ENCODE measurements at regions not wholly inside any gene's neighbourhood (a gene's known extent, or its start where the extent isn't known, plus 50 kb on each side); places are given as distances from the start of the nearest gene placed in this dataset.

DNA sequence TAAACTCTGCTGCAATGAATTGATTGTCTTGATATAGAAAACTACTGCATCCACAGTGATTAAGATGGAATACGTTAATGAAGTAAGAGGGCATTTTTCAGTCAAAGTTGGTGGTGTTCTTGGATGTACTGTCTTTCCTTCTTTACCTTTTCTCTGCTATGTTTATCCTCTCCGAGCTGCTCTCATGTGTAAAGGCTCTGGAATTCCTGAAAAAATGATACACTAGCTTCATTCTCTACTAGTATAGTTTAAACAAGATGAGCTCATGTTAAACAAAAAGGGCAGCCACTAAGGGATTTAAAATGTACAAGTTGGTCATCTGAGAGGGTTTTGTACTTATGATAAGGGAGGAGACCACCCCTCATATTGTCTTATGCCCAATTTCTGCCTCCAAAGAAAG, 504.6 kb upstream of the NECTIN3 start:
- Mint-ChIP-seq H3K9me3 (peaks cover 11% of the 10 kb centered on the region), H3K4me1 (no peaks in the 10 kb centered on the region)
- H3K9ac ChIP-seq (ENCODE audit: extremely low read depth, low read length, poor library complexity, severe bottlenecking) = no peak overlapping the region

DNA sequence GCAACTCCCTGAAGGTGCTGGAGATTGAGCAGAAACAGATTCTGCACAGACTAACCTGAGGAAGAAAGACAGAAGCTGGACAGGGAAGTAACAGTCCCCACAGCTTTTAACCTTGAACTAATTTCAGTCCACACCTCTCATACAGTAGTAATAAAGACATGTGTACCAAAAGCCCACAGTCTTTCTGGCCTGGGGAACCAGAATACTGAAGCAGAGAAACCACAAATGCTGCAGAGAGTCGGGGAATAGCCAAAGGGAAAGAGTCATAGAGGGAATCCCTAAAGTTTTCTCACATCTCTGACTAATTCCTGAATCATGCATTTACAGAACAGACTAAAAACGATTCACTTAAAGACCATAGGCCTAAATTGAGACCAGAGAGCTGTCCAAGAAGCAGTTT, 503.4 kb upstream of the NECTIN3 start:
- no peak overlapping the region for H3K4me3 ChIP-seq (ENCODE audit: low read length)
- Mint-ChIP-seq H3K36me3 (ENCODE audit: low read depth) (peaks cover 1% of the 10 kb centered on the region), H3K4me3 (no peak overlapping the region), H3K27ac (no peak overlapping the region), H3K9me3 (peaks cover 9% of the 10 kb centered on the region), H3K4me1 (no peaks in the 10 kb centered on the region), H3K27me3 (ENCODE audit: insufficient read depth) (no peaks in the 10 kb centered on the region)
- TF ChIP-seq, protein P1, sequence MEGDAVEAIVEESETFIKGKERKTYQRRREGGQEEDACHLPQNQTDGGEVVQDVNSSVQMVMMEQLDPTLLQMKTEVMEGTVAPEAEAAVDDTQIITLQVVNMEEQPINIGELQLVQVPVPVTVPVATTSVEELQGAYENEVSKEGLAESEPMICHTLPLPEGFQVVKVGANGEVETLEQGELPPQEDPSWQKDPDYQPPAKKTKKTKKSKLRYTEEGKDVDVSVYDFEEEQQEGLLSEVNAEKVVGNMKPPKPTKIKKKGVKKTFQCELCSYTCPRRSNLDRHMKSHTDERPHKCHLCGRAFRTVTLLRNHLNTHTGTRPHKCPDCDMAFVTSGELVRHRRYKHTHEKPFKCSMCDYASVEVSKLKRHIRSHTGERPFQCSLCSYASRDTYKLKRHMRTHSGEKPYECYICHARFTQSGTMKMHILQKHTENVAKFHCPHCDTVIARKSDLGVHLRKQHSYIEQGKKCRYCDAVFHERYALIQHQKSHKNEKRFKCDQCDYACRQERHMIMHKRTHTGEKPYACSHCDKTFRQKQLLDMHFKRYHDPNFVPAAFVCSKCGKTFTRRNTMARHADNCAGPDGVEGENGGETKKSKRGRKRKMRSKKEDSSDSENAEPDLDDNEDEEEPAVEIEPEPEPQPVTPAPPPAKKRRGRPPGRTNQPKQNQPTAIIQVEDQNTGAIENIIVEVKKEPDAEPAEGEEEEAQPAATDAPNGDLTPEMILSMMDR (conservative IDR thresholded peaks at IDR 0.05) = no peak
- no peak overlapping the region for H3K9ac ChIP-seq (ENCODE audit: extremely low read depth, low read length, poor library complexity, severe bottlenecking)
- H3K27ac ChIP-seq (ENCODE audit: low read depth, low read length) = no peak overlapping the region
- H3K27me3 ChIP-seq (ENCODE audit: control insufficient read depth, insufficient read depth, low read length, poor library complexity, severe bottlenecking) = no peaks in the 10 kb centered on the region
- WGBS, 2 experiments (ENCODE audit: insufficient coverage in 1 of 2, insufficient read length in 1 of 2) = 73 to 75% methylated on average over 2 of the region's 2 CpGs
- H3K9me3 ChIP-seq (ENCODE audit: control insufficient read depth, low read length) = peaks cover 6% of the 10 kb centered on the region
- no peaks in the 10 kb centered on the region for H3K4me1 ChIP-seq (ENCODE audit: control insufficient read depth, insufficient read depth, low read length)
- DNase-seq = no peak
- H3K36me3 ChIP-seq (ENCODE audit: control insufficient read depth, insufficient read depth, low read length) = no peaks in the 10 kb centered on the region

More for the DNA sequence above, 504.6 kb upstream of the NECTIN3 start:
- H3K27me3 Mint-ChIP-seq (ENCODE audit: insufficient read depth) = no peaks in the 10 kb centered on the region
- 80 to 100% methylated on average over 1 to 2 of the region's 2 CpGs for WGBS, 2 experiments (ENCODE audit: insufficient coverage in 1 of 2, insufficient read length in 1 of 2)
- Histone ChIP-seq H3K36me3 (ENCODE audit: control insufficient read depth, insufficient read depth, low read length) (no peaks in the 10 kb centered on the region), H3K27ac (ENCODE audit: low read depth, low read length) (no peak overlapping the region), H3K4me3 (ENCODE audit: low read length) (no peak overlapping the region), H3K9me3 (ENCODE audit: control insufficient read depth, low read length) (peaks cover 16% of the 10 kb centered on the region), H3K27me3 (ENCODE audit: control insufficient read depth, insufficient read depth, low read length, poor library complexity, severe bottlenecking) (no peaks in the 10 kb centered on the region), H3K4me1 (ENCODE audit: control insufficient read depth, insufficient read depth, low read length) (no peaks in the 10 kb centered on the region)
- no peak overlapping the region for H3K4me3 Mint-ChIP-seq
- TF ChIP-seq, protein P1 (conservative IDR thresholded peaks at IDR 0.05) = no peak
- H3K36me3 Mint-ChIP-seq (ENCODE audit: low read depth) = no peaks in the 10 kb centered on the region
- DNase-seq = no peak
- no peak overlapping the region for H3K27ac Mint-ChIP-seq

DNA sequence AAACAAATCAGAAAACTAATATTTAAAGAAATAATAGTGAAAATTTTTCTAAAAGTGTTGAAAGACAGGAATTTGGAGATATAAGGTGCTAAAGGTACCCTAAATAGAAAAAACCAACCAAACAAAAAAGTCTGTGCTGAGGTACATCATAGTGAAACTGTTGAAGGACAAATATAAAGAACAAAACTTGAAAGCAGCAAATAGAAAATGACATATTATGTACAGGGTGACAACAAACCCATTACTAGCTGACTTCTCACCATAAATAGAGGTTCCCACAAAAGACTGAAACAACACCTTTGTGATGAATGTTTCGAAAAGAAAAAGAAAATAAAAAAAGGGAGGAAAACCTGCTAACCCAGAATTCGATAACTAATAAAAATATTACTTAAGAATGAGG, 502.5 kb upstream of the NECTIN3 start:
- Histone ChIP-seq H3K27ac (ENCODE audit: low read depth, low read length) (no peak overlapping the region), H3K4me3 (ENCODE audit: low read length) (no peak overlapping the region), H3K27me3 (ENCODE audit: control insufficient read depth, insufficient read depth, low read length, poor library complexity, severe bottlenecking) (no peaks in the 10 kb centered on the region), H3K4me1 (ENCODE audit: control insufficient read depth, insufficient read depth, low read length) (no peaks in the 10 kb centered on the region), H3K36me3 (ENCODE audit: control insufficient read depth, insufficient read depth, low read length) (no peaks in the 10 kb centered on the region), H3K9me3 (ENCODE audit: control insufficient read depth, low read length) (peaks cover 4% of the 10 kb centered on the region), H3K9ac (ENCODE audit: extremely low read depth, low read length, poor library complexity, severe bottlenecking) (no peak overlapping the region)
- WGBS, 2 experiments (ENCODE audit: insufficient coverage in 1 of 2, insufficient read length in 1 of 2) = 100% methylated on average over 1 of the region's 2 CpGs; no CpG with 5 or more reads in 1 of the 2 experiments
- no peak overlapping the region for H3K27ac Mint-ChIP-seq
- DNase-seq = no peak
- TF ChIP-seq, protein P1 (conservative IDR thresholded peaks at IDR 0.05) = no peak
- H3K27me3 Mint-ChIP-seq (ENCODE audit: insufficient read depth) = no peaks in the 10 kb centered on the region
- peaks cover 7% of the 10 kb centered on the region for H3K9me3 Mint-ChIP-seq
- peaks cover 6% of the 10 kb centered on the region for H3K36me3 Mint-ChIP-seq (ENCODE audit: low read depth)
- H3K4me1 Mint-ChIP-seq = no peaks in the 10 kb centered on the region
- H3K4me3 Mint-ChIP-seq = no peak overlapping the region

Data from endodermal cell (in vitro differentiated cells).